H54 (cell line): ENCODE measurements at regions not wholly inside any gene's neighbourhood (a gene's known extent, or its start where the extent isn't known, plus 50 kb on each side); places are given as distances from the start of the nearest gene placed in this dataset.
A peak's percentile ranks its signal among the peaks of the same experiment; 100 is the strongest.

ENCODE experiments used
- DNase-seq: peaks from one replicate; pipeline ENCODE4 v3.0.0; 2011; ENCODE audit warnings: low spot score, mixed read lengths; ENCODE audit not compliant: insufficient read length
- FAIRE-seq: peaks from 3 replicates; lab custom pipeline; 2011; peaks lifted over from hg19 to GRCh38; lab: Jason Lieb, UNC
- POLR2A ChIP-seq: IDR thresholded peaks from 2 replicates; pipeline ENCODE4 v1.6.1; 2011; ENCODE audit warnings: low read depth, mild to moderate bottlenecking, low read length

DNA sequence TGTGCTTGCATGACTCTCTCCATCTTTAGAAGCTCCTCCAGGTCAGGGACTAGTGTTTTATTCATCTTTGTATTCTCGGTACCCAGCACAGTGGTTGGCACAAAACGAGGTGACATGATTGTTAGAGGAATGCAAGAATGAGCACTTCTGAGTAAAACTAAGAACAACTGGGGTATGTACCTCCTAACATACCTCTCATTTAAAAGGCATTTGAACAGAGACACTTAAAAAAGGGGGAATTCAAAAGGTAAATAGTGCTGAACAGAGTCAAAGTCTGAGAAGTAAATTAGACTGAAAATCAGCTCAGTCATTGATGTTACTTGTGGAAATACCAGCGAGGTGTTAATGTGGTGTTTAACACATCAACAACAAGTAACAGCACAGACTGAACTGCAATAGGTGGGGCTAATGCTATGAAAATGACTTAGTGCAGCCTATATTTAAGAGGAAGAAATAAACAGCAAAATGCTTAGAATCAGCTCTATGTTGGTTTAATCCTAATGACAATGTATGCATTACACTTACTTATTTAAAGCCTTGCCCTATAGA lies 102.4 kb downstream of the TMCO5A start:
- FAIRE-seq (no peak), DNase-seq (no peak)
- no peak for TF ChIP-seq POLR2A

DNA sequence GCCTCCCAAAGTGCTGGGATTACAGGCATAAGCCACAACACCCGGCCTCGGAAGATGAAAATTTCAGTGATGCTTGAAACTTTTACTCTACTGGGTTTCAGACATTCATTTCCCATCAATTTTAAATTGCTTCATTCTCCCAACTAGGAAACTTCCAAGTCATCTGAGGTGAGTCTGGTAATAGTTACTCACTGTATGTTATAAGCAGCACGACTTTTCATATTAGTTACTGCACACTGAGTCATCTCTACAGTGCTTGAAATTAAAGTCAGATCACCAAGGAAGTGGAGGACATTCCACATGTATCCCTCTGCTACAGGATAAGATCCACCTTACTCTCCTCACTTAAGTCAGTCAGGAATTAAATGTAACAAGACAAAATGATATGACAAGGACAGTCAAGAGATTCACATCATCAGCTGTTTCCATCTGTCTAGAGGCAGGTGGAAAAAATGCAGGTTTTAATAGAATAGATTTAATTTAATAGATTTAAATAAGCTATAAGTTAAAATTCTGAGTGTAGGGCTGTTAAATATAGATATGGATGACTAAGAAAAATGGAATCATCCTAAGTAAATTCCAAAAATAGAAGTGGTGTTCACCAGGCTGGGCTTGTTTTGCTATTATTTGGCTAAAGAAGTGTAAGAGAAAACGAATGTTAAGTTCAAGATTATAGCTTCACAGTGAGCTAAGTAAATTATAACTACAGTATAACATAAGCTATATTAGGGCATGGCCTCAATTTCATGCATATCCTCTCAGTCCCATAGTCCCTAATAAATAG lies 104.4 kb downstream of the TMCO5A start:
- no peak for TF ChIP-seq POLR2A
- DNase-seq (peak; percentile 26), FAIRE-seq (peak; percentile 11)

DNA sequence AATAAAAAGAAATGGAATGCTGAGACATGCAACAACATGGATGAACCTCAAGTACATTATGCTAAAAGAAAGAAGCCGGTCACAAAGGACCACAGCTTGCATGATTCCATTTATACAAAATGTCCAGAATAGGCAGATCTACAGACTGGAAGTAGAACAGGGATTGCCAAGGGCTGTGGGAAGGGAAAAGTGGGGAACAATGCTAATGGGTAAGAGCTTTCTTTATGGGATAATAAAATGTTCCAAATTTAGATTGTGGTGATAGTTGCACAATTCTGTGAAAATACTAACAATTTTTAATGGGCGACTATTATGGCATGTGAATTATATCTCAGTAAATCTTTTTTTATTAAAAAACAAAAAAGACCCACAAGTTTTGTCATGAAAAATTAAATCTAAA lies 106.2 kb downstream of the TMCO5A start:
- no peak for FAIRE-seq
- TF ChIP-seq POLR2A: no peak
- DNase-seq: no peak

DNA sequence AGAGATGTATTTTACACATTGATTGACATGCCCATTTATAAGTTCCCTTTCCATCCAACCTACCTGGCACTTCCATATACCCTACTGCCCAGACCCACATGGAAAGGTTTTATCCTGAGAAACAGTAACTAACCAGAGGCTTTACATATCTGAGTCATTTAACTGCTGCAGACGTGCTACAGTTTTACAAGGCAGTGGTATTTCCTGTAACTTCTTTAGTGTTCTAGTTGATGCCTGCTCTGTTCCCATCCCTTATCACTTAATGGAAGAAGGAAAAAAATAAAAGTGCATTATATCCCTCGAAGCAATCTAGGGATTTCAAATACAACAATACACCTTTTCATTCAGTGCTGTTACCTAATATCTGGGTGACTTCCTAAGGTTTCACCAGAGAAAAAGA lies 107.1 kb downstream of the TMCO5A start:
- FAIRE-seq: no peak
- DNase-seq: no peak
- no peak for TF ChIP-seq POLR2A

DNA sequence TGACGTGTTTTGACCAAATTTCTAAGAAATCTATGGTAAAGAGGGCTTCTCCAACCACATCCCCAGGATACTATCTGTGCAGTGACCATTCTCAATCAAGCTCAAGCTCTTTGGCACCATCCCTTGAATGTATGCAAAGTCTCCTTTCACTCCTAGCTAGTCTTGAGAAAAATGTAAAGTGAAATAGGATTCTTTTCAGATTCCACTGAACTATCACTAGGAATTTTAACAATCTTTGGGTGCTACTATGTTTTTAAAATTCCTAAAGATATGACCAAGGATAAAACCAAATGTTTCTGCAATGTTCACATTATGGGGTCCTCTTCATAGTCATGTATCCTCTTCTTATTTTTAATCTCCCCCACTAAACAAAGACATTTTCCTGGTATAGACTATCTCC lies 107.8 kb downstream of the TMCO5A start:
- FAIRE-seq (no peak), DNase-seq (no peak)
- TF ChIP-seq POLR2A: no peak

DNA sequence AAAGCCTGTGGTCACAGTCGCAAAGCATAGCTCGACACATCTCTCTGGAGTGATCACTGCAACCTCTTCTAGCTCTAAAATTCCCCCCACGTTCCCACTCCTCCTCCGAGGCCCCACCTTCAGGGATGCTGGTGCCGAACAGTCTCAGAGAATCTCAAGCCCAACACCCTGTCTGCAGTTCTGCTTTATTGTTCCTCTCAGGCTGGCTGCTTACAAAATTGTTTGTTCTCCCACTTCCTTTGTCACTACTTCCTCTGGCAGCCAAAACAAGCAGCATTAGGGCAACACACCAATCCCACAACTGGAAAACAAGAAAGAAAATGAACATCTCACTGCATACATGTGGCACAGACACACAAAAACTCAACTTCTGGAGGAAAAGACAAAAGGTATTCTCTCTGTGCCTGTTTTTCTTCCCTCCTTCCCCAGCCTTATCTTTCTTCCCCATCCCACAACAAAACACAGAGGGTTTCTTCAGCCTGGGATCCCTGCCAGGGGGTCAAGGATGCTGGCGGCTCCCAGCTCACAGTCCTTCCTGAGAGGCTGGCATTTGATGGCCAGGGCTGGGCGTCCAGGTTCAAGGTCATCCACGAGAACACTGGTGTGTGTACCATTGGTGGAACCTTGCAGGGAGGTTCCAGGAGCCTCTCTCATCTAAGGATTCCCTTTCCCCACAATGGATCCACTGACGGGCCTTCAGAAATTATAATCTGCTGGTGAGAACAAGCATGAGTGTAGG lies 108.4 kb downstream of the TMCO5A start:
- DNase-seq (no peak), FAIRE-seq (no peak)
- no peak for TF ChIP-seq POLR2A

DNA sequence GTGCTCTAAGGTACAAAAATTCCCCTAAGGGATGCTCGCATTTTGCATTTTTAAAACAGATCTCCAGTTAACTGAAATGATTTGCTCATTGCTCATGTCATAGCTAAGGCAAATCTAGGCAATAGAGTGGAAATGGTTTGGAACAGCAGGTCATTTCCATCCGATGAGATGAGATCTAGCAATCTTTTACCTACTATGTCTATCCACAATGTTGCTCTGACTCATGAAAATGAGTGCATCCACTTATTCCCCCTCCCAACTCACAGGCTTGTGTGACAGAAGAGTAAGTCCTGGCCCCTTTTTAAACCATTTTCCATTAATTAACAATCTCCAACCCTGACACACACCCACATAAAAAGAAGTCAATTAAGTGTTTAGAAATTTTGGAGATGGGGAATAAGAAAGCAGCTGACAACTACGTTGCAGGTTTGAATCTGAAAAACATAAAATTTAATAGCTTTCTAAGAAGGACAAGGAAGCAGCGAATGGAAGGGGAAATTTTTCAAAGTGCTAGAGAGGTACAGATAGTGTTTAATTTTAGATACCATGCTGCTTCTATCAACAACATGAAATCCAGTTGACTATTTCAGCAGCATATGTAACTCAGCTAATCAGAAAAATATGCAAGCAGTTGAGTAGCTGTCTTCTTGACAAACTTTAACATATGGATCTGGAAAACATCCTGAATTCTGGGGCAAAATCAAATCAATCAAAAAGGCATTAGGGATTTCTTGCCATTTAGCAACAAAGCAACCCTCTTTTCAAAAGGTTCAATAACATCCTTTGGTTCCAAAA lies 112.0 kb downstream of the TMCO5A start:
- no peak for FAIRE-seq
- DNase-seq: no peak
- no peak for TF ChIP-seq POLR2A

DNA sequence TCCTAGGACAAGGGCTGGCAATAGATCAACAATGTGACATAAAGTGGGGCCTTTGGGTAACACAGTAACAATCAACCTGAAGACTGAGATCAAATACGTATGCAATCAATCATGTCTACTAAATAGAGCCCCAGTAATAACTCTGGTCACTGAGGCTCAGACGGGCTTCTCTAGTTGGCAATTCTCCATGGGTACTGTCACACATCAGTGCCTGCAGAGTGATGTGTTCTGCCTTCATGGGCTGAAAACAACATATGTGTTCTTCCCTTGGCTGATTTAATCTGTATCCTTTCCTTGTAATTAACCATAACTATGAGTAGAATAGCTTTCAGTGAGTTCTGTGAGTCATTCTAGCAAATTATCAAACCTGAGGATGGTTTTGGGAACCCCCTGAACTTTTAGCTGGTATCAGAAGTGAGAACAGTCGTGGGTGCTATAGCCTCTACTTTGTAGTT lies 113.6 kb downstream of the TMCO5A start:
- no peak for TF ChIP-seq POLR2A
- DNase-seq: no peak
- no peak for FAIRE-seq

DNA sequence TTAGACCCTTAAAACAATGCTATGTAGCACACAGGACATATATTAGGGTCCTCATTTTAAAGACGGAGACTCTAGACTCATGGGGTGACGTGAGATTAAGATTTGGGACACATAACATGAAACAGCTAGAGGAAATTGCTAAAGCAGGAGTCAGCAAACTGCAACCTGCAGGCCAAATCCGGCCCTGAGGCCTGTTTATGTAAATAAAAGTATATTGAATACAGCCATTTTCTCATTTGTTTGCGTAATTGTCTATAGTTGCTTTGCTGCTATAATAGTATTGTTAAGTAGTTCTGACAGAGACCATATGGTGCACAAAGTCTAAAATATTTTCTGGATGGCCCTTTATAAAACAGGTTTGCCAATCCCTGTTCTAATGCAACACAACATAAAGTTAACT lies 115.5 kb downstream of the TMCO5A start:
- TF ChIP-seq POLR2A: no peak
- no peak for DNase-seq
- FAIRE-seq: no peak

DNA sequence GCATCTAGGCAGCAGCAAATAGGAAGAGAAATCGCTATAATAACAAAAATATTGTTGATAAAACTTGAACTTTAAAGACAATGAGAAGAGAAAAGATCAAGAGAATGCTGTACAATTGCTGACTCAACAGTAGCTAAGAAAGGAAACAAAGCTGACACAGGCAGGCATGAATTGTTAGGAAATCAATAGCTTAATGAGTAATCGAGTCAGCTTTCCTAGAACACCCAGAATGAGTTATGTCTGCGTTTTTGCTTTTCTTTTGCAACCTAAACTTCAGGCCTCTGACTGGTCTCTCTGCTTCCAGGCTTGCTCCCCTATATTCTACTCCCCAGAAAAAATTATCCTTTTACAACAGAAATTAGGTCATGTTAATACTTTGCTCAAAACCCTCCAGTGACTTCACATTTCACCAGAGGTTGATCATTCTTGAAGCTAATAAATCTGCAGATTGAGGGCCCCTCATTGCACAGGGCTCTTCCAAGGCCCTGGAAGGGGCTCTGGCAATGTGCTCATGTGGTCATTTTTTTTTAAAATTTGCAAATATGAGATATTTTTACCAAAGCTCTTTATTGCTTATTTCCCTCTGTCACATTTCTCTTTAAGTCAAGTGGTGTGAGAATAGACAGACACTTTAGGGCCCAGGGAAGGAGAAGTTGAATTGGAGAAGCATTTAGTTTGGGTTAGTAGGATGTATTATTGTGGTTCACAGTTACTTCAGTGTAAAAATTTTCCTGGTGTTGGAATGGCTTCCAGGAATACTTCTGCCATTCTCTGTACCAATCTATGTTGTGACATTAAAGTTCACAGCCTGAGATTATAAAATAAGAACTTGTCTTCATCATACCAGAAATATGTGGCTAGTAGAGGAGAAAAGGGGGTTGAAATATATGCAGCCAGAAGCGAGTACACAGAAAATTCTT lies 116.3 kb downstream of the TMCO5A start:
- no peak for TF ChIP-seq POLR2A
- DNase-seq: no peak
- FAIRE-seq: peak; percentile 55

DNA sequence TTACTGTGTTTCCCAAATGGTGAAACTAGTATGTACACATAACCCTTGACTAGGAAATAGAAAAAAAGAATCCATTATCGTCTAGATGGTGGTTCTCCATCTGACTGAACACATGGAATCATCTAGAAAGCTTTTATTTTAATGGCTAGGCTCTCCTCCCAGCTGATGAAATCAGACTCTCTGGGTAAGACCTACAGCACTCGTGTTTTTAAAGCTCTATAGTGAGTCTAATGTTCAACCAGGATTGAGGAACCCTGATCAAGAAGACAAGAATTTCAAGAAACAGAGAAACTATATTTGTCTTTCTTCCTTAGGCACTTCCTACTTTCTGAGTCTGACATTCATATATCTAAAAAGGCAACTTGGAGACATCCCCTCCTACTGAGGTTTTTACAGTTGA lies 118.8 kb downstream of the TMCO5A start:
- no peak for DNase-seq
- no peak for FAIRE-seq
- no peak for TF ChIP-seq POLR2A

DNA sequence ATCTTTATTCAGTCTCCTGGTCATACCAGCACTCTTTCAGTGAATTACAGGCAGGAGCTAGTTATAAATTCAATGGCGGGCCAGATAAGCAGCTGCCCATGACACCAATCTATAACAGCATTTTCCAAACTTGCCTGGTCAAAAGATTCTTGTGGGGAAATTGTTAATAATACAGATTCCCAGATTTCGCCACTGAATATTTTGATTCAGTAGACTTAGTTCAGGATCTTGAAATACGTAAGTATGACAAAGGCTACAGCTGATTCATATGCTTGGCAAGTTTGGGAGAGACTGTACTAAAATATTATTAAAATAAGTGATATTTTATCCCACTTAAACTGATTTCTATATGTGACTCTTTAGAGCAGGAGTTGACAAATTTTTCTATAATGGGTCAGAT lies 119.3 kb downstream of the TMCO5A start:
- no peak for DNase-seq
- FAIRE-seq: no peak
- no peak for TF ChIP-seq POLR2A

DNA sequence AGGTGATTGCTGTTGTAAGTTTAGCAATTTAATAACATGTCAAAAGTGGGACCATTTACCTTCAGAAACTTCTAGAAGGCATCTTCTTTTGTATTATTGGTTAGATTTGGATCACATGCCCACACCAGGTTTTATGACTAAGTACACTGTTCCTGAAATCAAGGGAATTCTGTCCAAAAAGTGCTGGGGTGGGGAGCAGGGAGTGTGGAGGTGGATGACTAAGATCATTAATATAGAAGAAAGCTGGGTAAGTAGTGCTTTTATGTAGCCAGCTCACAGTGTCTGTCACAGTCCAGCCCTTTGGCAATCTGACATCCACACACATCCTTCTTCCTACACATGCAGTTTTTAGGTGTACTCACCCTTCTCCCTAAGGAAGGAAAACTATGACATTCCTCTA lies 120.0 kb downstream of the TMCO5A start:
- no peak for TF ChIP-seq POLR2A
- DNase-seq (no peak), FAIRE-seq (no peak)
